ENCODE measurements at regions not wholly inside any gene's neighbourhood (a gene's known extent, or its start where the extent isn't known, plus 50 kb on each side); places are given as distances from the start of the nearest gene placed in this dataset.
"Not testable (repeated sequence)": the region's sequence is repeated elsewhere in the genome, so short reads cannot be mapped to it uniquely, and the experiment has no call there.

GRCh38 chr13:18212873-18213272, 968.8 kb downstream of the TUBA3C start:
- Histone ChIP-seq H3K9me3 (ENCODE audit: control insufficient read depth, low read length) (no peaks in the 10 kb centered on the region), H3K27me3 (ENCODE audit: control insufficient read depth, insufficient read depth) (no peaks in the 10 kb centered on the region), H3K4me1 (ENCODE audit: control insufficient read depth, insufficient read depth, low read length) (no peaks in the 10 kb centered on the region), H3K27ac (ENCODE audit: low read length) (no peak overlapping the region), H3K4me3 (ENCODE audit: low read length) (no peak overlapping the region)
- DNase-seq (no peak), ATAC-seq (peak; percentile 85 to 93)
- 71% methylated on average over 2 of the region's 2 CpGs for WGBS
- intact Hi-C loops (cut with DNase I), result no loop called here

DNA sequence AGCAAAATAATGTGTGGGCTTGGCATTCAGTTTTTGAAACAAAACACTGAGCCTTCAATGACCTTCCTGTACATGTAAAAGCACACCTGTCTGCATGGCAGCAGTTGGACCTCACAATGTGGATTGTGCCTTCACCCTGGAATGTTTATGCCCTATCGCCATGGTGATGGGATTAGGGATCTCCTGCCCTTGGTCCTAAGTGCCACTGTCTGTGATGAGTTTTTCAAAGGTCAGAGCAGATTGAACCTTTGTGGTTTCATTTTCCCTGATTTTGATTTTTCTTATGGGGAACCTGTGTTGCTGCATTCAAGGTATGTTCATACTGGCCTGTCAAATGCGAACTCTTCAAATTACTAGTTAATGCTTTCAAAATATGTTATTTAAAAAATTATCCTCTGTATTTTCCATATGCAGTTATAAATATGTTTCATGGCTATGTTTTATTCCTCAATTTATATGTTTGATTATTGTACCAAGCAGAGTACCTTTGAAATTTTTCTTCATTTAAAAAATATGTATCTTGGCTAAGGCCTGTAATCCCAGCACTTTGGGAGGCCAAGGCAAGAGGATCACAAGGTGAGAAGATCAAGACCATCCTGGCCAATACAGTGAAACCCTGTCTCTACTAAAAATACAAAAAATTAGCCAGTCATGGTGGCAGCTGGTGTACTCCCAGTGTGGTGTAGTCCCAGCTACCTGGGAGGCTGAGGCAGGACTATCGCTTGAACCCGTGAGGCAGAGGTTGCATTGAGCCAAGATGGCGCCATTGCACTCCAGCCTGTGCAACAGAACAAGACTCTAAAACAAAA, 969.7 kb downstream of the TUBA3C start:
- H3K9me3 ChIP-seq (ENCODE audit: control insufficient read depth, low read length); H3K27me3 ChIP-seq (ENCODE audit: control insufficient read depth, insufficient read depth); H3K4me1 ChIP-seq (ENCODE audit: control insufficient read depth, insufficient read depth, low read length); intact Hi-C loops (cut with DNase I); H3K27ac ChIP-seq (ENCODE audit: low read length); H3K4me3 ChIP-seq (ENCODE audit: low read length): not testable (repeated sequence)
- 77% methylated on average over 5 of the region's 5 CpGs for WGBS
- ATAC-seq (peak; percentile 95 to 97), DNase-seq (peak; percentile 66 to 71 (median 68))

DNA sequence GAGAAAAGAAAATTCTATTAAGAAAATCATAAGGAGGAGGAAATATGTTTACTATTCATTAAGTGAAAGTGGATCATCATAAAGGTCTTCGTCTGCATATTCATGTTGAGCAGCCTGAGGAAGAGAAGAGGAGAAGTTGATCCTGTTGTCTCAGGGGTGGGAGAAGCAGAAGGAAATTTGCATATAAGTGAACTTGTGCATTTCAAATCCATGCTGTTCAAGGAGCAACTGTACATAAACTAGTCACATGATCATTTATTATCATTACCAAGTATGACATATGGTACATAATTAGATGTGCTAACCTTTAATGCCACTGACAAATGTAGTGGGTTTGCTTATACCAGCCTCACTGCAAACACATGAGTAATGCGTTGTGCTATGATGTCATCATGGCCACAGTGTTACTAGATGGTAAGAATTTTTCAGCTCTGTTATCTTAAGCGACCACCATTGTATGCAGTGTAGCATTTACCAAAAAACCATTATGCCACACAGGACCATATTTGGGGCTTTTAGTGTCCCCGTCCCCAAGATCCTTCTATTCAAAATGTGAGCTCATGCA, 976.9 kb downstream of the TUBA3C start:
- intact Hi-C loops (cut with DNase I); H3K27ac ChIP-seq (ENCODE audit: low read length); H3K4me1 ChIP-seq (ENCODE audit: control insufficient read depth, insufficient read depth, low read length); H3K27me3 ChIP-seq (ENCODE audit: control insufficient read depth, insufficient read depth); H3K9me3 ChIP-seq (ENCODE audit: control insufficient read depth, low read length); H3K4me3 ChIP-seq (ENCODE audit: low read length); DNase-seq: not testable (repeated sequence)
- ATAC-seq, result peak; percentile 34 to 47
- 65% methylated on average over 3 of the region's 4 CpGs for WGBS

- H3K27ac ChIP-seq (ENCODE audit: low read length); intact Hi-C loops (cut with DNase I); H3K4me3 ChIP-seq (ENCODE audit: low read length); H3K9me3 ChIP-seq (ENCODE audit: control insufficient read depth, low read length); H3K27me3 ChIP-seq (ENCODE audit: control insufficient read depth, insufficient read depth); H3K4me1 ChIP-seq (ENCODE audit: control insufficient read depth, insufficient read depth, low read length): not testable (repeated sequence)
- DNase-seq, result peak in 1 of 3 donors; percentile 35
- 75% methylated on average over 9 of the region's 22 CpGs for WGBS
- ATAC-seq, result peak; percentile 25 to 30
These were observed 986.3 kb downstream of the TUBA3C start for GRCh38 chr13:18195365-18195678.

- H3K27me3 ChIP-seq (ENCODE audit: control insufficient read depth, insufficient read depth); H3K27ac ChIP-seq (ENCODE audit: low read length); H3K9me3 ChIP-seq (ENCODE audit: control insufficient read depth, low read length); H3K4me3 ChIP-seq (ENCODE audit: low read length); intact Hi-C loops (cut with DNase I); H3K4me1 ChIP-seq (ENCODE audit: control insufficient read depth, insufficient read depth, low read length): not testable (repeated sequence)
- ATAC-seq, result peak; percentile 27 to 56
- 81% methylated on average over 17 of the region's 42 CpGs for WGBS
- DNase-seq, result peak in 1 of 3 donors; percentile 41
These were observed 986.8 kb downstream of the TUBA3C start for GRCh38 chr13:18194631-18195364.

GRCh38 chr13:18194104-18194503, 987.5 kb downstream of the TUBA3C start:
- peak; percentile 48 to 58 for ATAC-seq

More at GRCh38 chr13:18194104-18194503, 987.5 kb downstream of the TUBA3C start:
- H3K4me3 ChIP-seq (ENCODE audit: low read length); H3K27me3 ChIP-seq (ENCODE audit: control insufficient read depth, insufficient read depth); H3K27ac ChIP-seq (ENCODE audit: low read length); H3K4me1 ChIP-seq (ENCODE audit: control insufficient read depth, insufficient read depth, low read length); intact Hi-C loops (cut with DNase I); H3K9me3 ChIP-seq (ENCODE audit: control insufficient read depth, low read length): not testable (repeated sequence)
- 68% methylated on average over 23 of the region's 27 CpGs for WGBS
- DNase-seq, result peak in 2 of 3 donors; percentile 38 to 41

Data from right cardiac atrium (tissue), 5 donors.